OCI-LY7 (cell line): ENCODE measurements at regions not wholly inside any gene's neighbourhood (a gene's known extent, or its start where the extent isn't known, plus 50 kb on each side); places are given as distances from the start of the nearest gene placed in this dataset.

Experiments
- BruUV-seq: library from RNA; stranded (reverse); fragments of 400-500 nt; replicated peaks from 2 replicates; lab custom pipeline; 2021; lab: Mats Ljungman, UMichigan
- CTCF ChIA-PET: fragments of 300-600 bp; sonication (Branson Sonifier 250); formaldehyde crosslinking; loops from one replicate; lab custom pipeline; 2022; ENCODE audit warnings: antibody characterized with exemption; ENCODE audit not compliant: unreplicated experiment; lab: Charles Lee
- POLR2A ChIA-PET: fragments of 300-600 bp; sonication (Branson Sonifier 250); formaldehyde crosslinking; loops from one replicate; lab custom pipeline; 2022; ENCODE audit warnings: antibody characterized with exemption; lab: Charles Lee
- DNase-seq: peaks from one replicate; pipeline ENCODE4 v3.0.0-alpha.2; 2015; ENCODE audit warnings: low spot score
- H2AFZ ChIP-seq: fragments of 200-600 bp; sonication (generic), shearing (Covaris generic); 2 replicates; pipeline ENCODE4 v1.6.1; 2014; ENCODE audit warnings: mild to moderate bottlenecking, antibody characterized with exemption, low read length, moderate library complexity
- H3K27ac ChIP-seq: fragments of 200-600 bp; sonication (generic); 2 replicates; pipeline ENCODE4 v1.5.1; 2014; ENCODE audit warnings: mixed run types, low read depth, mild to moderate bottlenecking, moderate library complexity, low read length, inconsistent platforms; ENCODE audit not compliant: poor library complexity, severe bottlenecking
- H3K36me3 ChIP-seq: fragments of 200-600 bp; sonication (generic); 2 replicates; pipeline ENCODE4 v1.6.1; 2014; ENCODE audit warnings: mild to moderate bottlenecking, antibody characterized with exemption, low read length, moderate library complexity, mixed read lengths; ENCODE audit not compliant: insufficient read depth
- H3K4me1 ChIP-seq: fragments of 200-600 bp; sonication (generic); 2 replicates; pipeline ENCODE4 v1.5.1; 2014; ENCODE audit warnings: mild to moderate bottlenecking, low read length; ENCODE audit not compliant: insufficient read depth, poor library complexity, severe bottlenecking
- H3K4me2 ChIP-seq: fragments of 200-600 bp; sonication (generic); 2 replicates; pipeline ENCODE4 v1.6.1; 2014; ENCODE audit warnings: mild to moderate bottlenecking, low read length
- H3K4me3 ChIP-seq: fragments of 200-600 bp; sonication (generic); 2 replicates; pipeline ENCODE4 v1.5.1; 2014; ENCODE audit warnings: mild to moderate bottlenecking, low read depth, low read length; ENCODE audit not compliant: poor library complexity, severe bottlenecking
- H3K79me2 ChIP-seq: fragments of 200-600 bp; sonication (generic); 2 replicates; pipeline ENCODE4 v1.6.1; 2016; ENCODE audit warnings: low read depth, mild to moderate bottlenecking, low read length, moderate library complexity, mixed read lengths; ENCODE audit not compliant: insufficient read depth
- H3K9me2 ChIP-seq: fragments of 200-600 bp; sonication (generic); 2 replicates; pipeline ENCODE4 v1.6.1; 2016; ENCODE audit warnings: mild to moderate bottlenecking, low read length, mixed read lengths; ENCODE audit not compliant: insufficient read depth
- H3K9me3 ChIP-seq: fragments of 200-600 bp; sonication (generic); 2 replicates; pipeline ENCODE4 v1.6.1; 2014; ENCODE audit warnings: mild to moderate bottlenecking, mixed run types, low read length, mixed read lengths
- H4K20me1 ChIP-seq: fragments of 200-600 bp; sonication (generic); 2 replicates; pipeline ENCODE4 v1.6.1; 2014; ENCODE audit warnings: mild to moderate bottlenecking, antibody characterized with exemption, low read length, moderate library complexity, mixed read lengths; ENCODE audit not compliant: insufficient read depth
- CTCF ChIP-seq: fragments of 200-600 bp; sonication (generic); conservative IDR thresholded peaks from 2 replicates; pipeline ENCODE4 v1.5.1; 2014; ENCODE audit warnings: mild to moderate bottlenecking, antibody characterized with exemption, low read length, moderate library complexity, mixed read lengths
- EZH2phosphoT487 ChIP-seq: fragments of 200-600 bp; sonication (generic); IDR thresholded peaks from 2 replicates; pipeline ENCODE4 v1.6.1; 2018; ENCODE audit warnings: low read depth, borderline replicate concordance, mild to moderate bottlenecking, mixed run types, antibody characterized with exemption, low read length, moderate library complexity, mixed read lengths
- intact Hi-C: fragments of 100-400 bp; cut with micrococcal nuclease; formaldehyde crosslinking; loops from one replicate; pipeline ENCODE4 v1.10.0; 2022; ENCODE audit not compliant: unreplicated experiment

- Histone ChIP-seq H3K4me2 (no peak overlapping the region), H3K27ac (no peak overlapping the region), H3K79me2 (no peaks in the 10 kb centered on the region), H3K4me3 (no peak overlapping the region), H3K4me1 (no peaks in the 10 kb centered on the region), H3K36me3 (no peaks in the 10 kb centered on the region), H3K9me3 (no peaks in the 10 kb centered on the region), H2AFZ (no peak overlapping the region), H4K20me1 (no peaks in the 10 kb centered on the region), H3K9me2 (no peaks in the 10 kb centered on the region)
- TF ChIP-seq CTCF, result no peak
- no peak for TF ChIP-seq EZH2phosphoT487
- no peak for DNase-seq
- no TSS peak for BruUV-seq
- intact Hi-C loops, result no loop called here
- ChIA-PET CTCF (no interaction called here), POLR2A (no interaction called here)
Observed at GRCh38 chrX:15136795-15137194, 133.1 kb downstream of the ASB9 start.

DNA sequence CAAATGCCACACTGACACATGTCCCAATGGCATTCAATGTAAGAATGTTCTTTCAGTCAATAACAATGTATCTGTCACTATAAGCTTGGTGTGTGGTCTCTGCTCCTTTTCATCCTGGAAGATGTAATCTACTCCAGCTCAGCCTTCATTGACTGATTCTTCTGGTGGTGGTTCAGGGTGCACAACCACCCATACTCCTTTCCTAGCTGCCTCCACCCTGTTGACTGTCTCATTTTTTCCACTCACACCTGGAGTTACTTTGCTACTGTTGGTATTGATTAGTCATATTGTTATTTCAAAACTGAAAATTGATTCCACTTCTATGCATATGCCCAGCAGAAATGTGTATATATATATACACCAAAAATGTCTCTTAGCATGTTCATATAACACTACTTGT lies 140.5 kb downstream of the ASB9 start:
- Histone ChIP-seq H3K9me2 (no peaks in the 10 kb centered on the region), H3K4me3 (no peak overlapping the region), H2AFZ (no peak overlapping the region), H3K9me3 (no peaks in the 10 kb centered on the region), H4K20me1 (no peaks in the 10 kb centered on the region), H3K36me3 (no peaks in the 10 kb centered on the region), H3K4me2 (no peak overlapping the region), H3K79me2 (no peaks in the 10 kb centered on the region), H3K4me1 (no peaks in the 10 kb centered on the region), H3K27ac (no peak overlapping the region)
- ChIA-PET CTCF (no interaction called here), POLR2A (no interaction called here)
- no peak for DNase-seq
- no peak for TF ChIP-seq EZH2phosphoT487
- TF ChIP-seq CTCF, result no peak
- intact Hi-C loops, result no loop called here
- no TSS peak for BruUV-seq

DNA sequence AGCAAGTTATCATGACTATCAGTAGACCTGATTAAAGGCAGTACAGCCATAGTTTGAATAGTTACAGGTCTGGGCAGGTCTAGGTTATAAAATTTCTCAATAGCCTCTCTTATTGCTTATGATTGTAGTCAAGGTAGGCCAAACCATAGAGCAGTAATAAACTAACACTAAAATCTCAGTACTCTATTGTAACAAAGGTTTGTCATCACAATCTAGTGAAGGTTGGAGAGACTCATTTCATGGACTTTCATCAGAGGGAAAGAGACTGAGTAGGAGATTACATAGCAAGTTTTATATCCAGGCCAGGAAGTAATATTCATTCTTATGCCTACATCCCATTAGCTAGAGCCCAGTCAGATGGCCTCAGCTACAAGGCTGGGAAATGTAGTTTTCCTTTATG lies 141.0 kb downstream of the ASB9 start:
- H3K9me3 ChIP-seq, result no peaks in the 10 kb centered on the region
- intact Hi-C loops, result no loop called here
- no peak overlapping the region for H3K27ac ChIP-seq
- H3K4me3 ChIP-seq, result no peak overlapping the region
- no peaks in the 10 kb centered on the region for H3K79me2 ChIP-seq
- no peak overlapping the region for H2AFZ ChIP-seq
- H3K4me2 ChIP-seq, result no peak overlapping the region
- no peaks in the 10 kb centered on the region for H3K9me2 ChIP-seq
- DNase-seq, result no peak
- no TSS peak for BruUV-seq
- TF ChIP-seq CTCF (no peak), EZH2phosphoT487 (no peak)
- CTCF ChIA-PET, result no interaction called here
- no peaks in the 10 kb centered on the region for H3K36me3 ChIP-seq
- POLR2A ChIA-PET, result no interaction called here
- H3K4me1 ChIP-seq, result no peaks in the 10 kb centered on the region
- H4K20me1 ChIP-seq, result no peaks in the 10 kb centered on the region
